Parathyroid adenoma (tissue), 2 donors: ENCODE measurements at regions not wholly inside any gene's neighbourhood (a gene's known extent, or its start where the extent isn't known, plus 50 kb on each side); places are given as distances from the start of the nearest gene placed in this dataset.

Experiments
- H2AFZ ChIP-seq: fragments of 300-600 bp; sonication (generic); one replicate; pipeline ENCODE4 v1.7.0; 2017; ENCODE audit warnings: antibody characterized with exemption, mild to moderate bottlenecking
- H3K27ac ChIP-seq: fragments of 300-600 bp; sonication (generic); one replicate; pipeline ENCODE4 v1.7.0; 2017
- H3K27me3 ChIP-seq: fragments of 300-600 bp; sonication (generic); one replicate; pipeline ENCODE4 v1.7.0; 2017; ENCODE audit warnings: low read length; ENCODE audit not compliant: control insufficient read depth, insufficient read depth
- H3K36me3 ChIP-seq: fragments of 300-600 bp; sonication (generic); one replicate; pipeline ENCODE4 v1.7.0; 2017; ENCODE audit warnings: low read length; ENCODE audit not compliant: control insufficient read depth, insufficient read depth
- H3K4me1 ChIP-seq: fragments of 300-600 bp; sonication (generic); one replicate; pipeline ENCODE4 v1.7.0; 2017; ENCODE audit warnings: control low read depth
- H3K4me2 ChIP-seq: fragments of 300-600 bp; sonication (generic); one replicate; pipeline ENCODE4 v1.7.0; 2017; ENCODE audit warnings: low read length
- H3K4me3 ChIP-seq: fragments of 300-600 bp; sonication (generic); one replicate; pipeline ENCODE4 v1.7.0; 2017; ENCODE audit warnings: low read depth, low read length
- H3K79me2 ChIP-seq: fragments of 300-600 bp; sonication (generic); one replicate; pipeline ENCODE4 v1.7.0; 2017; ENCODE audit warnings: control low read depth
- H3K9ac ChIP-seq: fragments of 300-600 bp; sonication (generic); one replicate; pipeline ENCODE4 v1.7.0; 2017; ENCODE audit warnings: mild to moderate bottlenecking
- H3K9me3 ChIP-seq: fragments of 300-600 bp; sonication (generic); one replicate; pipeline ENCODE4 v1.7.0; 2017; ENCODE audit warnings: low read length; ENCODE audit not compliant: control insufficient read depth
- TF ChIP-seq, protein P1 (sequence below): fragments of 300-600 bp; sonication (generic); IDR thresholded peaks from one replicate; pipeline ENCODE4 v1.7.0; 2017; ENCODE audit warnings: antibody characterized with exemption, mild to moderate bottlenecking
- donor health status: primary hyperparathyroidism.

GRCh38 chr3:72082186-72082715 lies 297.3 kb upstream of the PROK2 start:
- TF ChIP-seq, protein P1, sequence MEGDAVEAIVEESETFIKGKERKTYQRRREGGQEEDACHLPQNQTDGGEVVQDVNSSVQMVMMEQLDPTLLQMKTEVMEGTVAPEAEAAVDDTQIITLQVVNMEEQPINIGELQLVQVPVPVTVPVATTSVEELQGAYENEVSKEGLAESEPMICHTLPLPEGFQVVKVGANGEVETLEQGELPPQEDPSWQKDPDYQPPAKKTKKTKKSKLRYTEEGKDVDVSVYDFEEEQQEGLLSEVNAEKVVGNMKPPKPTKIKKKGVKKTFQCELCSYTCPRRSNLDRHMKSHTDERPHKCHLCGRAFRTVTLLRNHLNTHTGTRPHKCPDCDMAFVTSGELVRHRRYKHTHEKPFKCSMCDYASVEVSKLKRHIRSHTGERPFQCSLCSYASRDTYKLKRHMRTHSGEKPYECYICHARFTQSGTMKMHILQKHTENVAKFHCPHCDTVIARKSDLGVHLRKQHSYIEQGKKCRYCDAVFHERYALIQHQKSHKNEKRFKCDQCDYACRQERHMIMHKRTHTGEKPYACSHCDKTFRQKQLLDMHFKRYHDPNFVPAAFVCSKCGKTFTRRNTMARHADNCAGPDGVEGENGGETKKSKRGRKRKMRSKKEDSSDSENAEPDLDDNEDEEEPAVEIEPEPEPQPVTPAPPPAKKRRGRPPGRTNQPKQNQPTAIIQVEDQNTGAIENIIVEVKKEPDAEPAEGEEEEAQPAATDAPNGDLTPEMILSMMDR: no peak
- Histone ChIP-seq H3K4me3 (no peak overlapping the region), H3K9ac (no peak overlapping the region), H3K9me3 (no peaks in the 10 kb centered on the region), H3K27me3 (no peaks in the 10 kb centered on the region), H3K36me3 (no peaks in the 10 kb centered on the region), H3K27ac (no peak overlapping the region), H2AFZ (no peak overlapping the region), H3K79me2 (no peaks in the 10 kb centered on the region), H3K4me2 (no peak overlapping the region), H3K4me1 (no peaks in the 10 kb centered on the region)

DNA sequence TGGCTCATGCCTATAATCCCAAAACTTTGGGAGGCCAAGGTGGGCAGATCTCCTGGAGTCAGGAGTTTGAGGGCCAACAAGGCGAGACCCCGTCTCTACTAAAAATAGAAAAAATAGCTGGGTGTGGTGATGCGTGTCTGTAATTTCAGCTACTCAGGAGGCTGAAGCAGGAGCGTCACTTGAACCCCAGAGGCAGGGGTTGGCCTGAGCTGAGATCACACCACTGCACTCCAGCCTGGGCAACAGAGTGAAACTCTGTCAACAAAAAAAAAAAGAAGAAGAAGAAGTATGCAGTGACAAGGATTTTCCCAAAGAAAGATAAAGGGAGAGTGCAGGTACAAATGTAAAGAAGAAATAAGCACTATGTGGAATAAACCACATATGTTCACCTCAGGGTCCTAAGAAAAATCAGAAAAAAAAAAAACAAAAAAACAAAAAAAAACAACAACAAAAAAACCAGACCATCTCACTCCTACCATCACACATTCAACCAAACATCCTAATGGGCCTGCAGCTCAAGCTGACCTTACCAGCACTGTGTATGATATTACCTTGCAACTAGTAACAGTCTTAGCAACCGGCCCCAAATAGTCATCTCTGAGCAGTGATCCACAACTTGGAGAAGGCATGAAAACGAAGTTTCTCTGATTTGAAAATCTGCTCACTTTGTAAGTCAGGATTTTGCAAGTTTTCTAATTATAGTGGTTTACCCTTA lies 296.7 kb upstream of the PROK2 start:
- Histone ChIP-seq H3K4me1 (no peaks in the 10 kb centered on the region), H2AFZ (no peak overlapping the region), H3K27me3 (no peaks in the 10 kb centered on the region), H3K4me3 (no peak overlapping the region), H3K4me2 (no peak overlapping the region), H3K79me2 (no peaks in the 10 kb centered on the region), H3K9ac (no peak overlapping the region), H3K27ac (no peak overlapping the region), H3K36me3 (no peaks in the 10 kb centered on the region), H3K9me3 (no peaks in the 10 kb centered on the region)
- TF ChIP-seq, protein P1: no peak

DNA sequence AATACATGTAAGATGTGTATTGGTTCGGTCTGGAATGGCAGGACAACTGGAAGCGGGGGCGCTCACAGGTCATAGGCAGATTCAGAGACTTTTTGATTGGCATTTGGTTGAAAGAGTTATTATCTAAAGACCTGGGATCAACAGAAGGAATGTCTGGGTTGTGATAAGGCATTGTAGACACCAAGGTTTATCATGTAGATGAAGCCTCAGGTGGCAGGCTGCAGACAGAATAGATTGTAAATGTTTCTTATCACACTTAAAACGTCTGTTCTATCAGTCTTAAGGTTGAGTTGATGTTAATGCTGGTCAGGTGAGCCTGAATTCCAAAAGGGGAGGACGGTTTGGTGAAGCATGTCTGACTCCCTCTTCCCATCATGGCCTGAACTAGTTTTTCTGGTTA lies 295.9 kb upstream of the PROK2 start:
- H3K79me2 ChIP-seq: no peaks in the 10 kb centered on the region
- TF ChIP-seq, protein P1: no peak
- no peak overlapping the region for H3K9ac ChIP-seq
- no peak overlapping the region for H3K4me2 ChIP-seq
- H3K27me3 ChIP-seq: no peaks in the 10 kb centered on the region
- no peaks in the 10 kb centered on the region for H3K4me1 ChIP-seq
- no peak overlapping the region for H3K27ac ChIP-seq
- no peaks in the 10 kb centered on the region for H3K36me3 ChIP-seq
- H3K4me3 ChIP-seq: no peak overlapping the region
- no peak overlapping the region for H2AFZ ChIP-seq
- H3K9me3 ChIP-seq: no peaks in the 10 kb centered on the region

- Histone ChIP-seq H3K4me3 (no peak overlapping the region), H3K27ac (no peak overlapping the region), H3K4me1 (no peaks in the 10 kb centered on the region), H3K9ac (no peak overlapping the region), H3K79me2 (no peaks in the 10 kb centered on the region), H3K27me3 (no peaks in the 10 kb centered on the region), H3K9me3 (no peaks in the 10 kb centered on the region), H3K4me2 (no peak overlapping the region), H2AFZ (no peak overlapping the region), H3K36me3 (no peaks in the 10 kb centered on the region)
- TF ChIP-seq, protein P1: no peak
Observed at GRCh38 chr3:72080095-72080494, 295.1 kb upstream of the PROK2 start.

- TF ChIP-seq, protein P1: no peak
- Histone ChIP-seq H3K36me3 (no peaks in the 10 kb centered on the region), H3K4me3 (no peak overlapping the region), H2AFZ (no peak overlapping the region), H3K4me2 (no peak overlapping the region), H3K9me3 (no peaks in the 10 kb centered on the region), H3K79me2 (no peaks in the 10 kb centered on the region), H3K4me1 (no peaks in the 10 kb centered on the region), H3K27ac (no peak overlapping the region), H3K9ac (no peak overlapping the region), H3K27me3 (no peaks in the 10 kb centered on the region)
Observed at GRCh38 chr3:72079369-72079872, 294.5 kb upstream of the PROK2 start.
